GM12875 (cell line): ENCODE measurements at regions not wholly inside any gene's neighbourhood (a gene's known extent, or its start where the extent isn't known, plus 50 kb on each side); places are given as distances from the start of the nearest gene placed in this dataset.

Source experiments
- H3K4me3 ChIP-seq: one replicate; pipeline ENCODE4 v1.5.1; 2011; ENCODE audit warnings: low read depth, low read length, control low read depth
- CTCF ChIP-seq: IDR thresholded peaks from 2 replicates; pipeline ENCODE4 v1.5.1; 2011; ENCODE audit warnings: low read depth, mild to moderate bottlenecking, control low read depth, inconsistent platforms, low read length, moderate library complexity, borderline replicate concordance; ENCODE audit not compliant: insufficient read depth

DNA sequence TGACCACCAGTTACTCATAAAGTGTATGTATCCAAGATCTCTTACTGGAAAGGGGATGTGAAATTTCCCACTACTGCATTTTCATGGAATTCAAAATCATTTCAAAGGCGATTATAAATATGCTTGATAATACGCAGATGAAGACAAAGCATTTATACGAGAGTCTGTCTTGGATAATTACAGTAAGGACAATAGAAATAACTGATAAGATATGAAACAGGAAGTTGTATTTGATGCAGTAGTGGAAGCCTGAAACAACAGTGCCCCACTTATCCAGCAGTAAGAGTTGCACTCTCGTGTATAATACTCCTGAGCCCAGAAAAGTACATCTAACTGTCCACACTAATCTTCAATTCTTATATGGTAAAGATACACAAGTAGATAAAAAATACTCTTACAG is 188.7 kb upstream of the POU5F2 start:
- TF ChIP-seq CTCF, result no peak
- no peak overlapping the region for H3K4me3 ChIP-seq

DNA sequence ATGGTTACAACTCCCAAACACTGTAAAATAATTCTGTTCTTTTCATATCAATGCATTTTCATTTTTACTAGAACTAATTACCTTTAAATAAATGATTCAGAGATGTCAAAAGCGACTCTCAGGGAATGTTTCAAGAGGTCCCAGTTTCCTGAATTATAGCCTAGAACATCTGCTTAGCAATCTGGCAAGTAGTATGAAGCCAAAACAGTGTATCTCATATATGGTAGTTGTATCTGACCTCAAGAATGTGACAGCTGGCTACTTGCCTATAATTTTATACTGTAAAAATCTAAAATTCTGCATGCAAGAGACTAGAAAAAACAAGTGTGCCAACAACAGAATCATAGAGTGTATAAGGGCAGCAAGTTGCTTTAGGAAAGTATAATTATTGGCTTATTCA is 187.7 kb upstream of the POU5F2 start:
- H3K4me3 ChIP-seq, result no peak overlapping the region
- no peak for TF ChIP-seq CTCF

GRCh38 chr5:93926831-93927620 is 185.6 kb upstream of the POU5F2 start:
- no peak for TF ChIP-seq CTCF
- H3K4me3 ChIP-seq, result no peak overlapping the region

- TF ChIP-seq CTCF, result no peak
- H3K4me3 ChIP-seq, result no peak overlapping the region
These were observed 183.9 kb upstream of the POU5F2 start for GRCh38 chr5:93925321-93925720.

GRCh38 chr5:93924628-93925027 is 183.2 kb upstream of the POU5F2 start:
- TF ChIP-seq CTCF, result no peak
- no peak overlapping the region for H3K4me3 ChIP-seq

GRCh38 chr5:93922551-93922950 is 181.2 kb upstream of the POU5F2 start:
- H3K4me3 ChIP-seq, result no peak overlapping the region
- TF ChIP-seq CTCF, result no peak

DNA sequence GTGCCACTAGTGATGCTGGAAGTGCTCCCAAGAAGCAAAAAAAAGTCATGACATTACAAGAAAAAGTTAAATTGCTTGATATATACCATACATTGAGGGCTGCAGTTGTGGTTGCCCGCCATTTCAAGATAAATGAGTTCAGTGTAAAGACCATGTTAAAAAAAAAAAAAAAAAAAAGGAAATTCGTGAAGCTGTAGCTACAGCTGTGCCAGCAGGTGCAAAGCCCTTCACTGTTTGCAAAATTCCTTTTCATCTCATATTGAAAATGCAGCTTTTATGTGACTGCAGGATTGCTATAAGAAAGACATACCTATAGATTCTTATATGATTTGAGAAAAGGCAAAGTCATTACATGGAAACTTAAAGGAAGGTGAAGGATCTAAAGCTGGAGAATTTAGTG is 179.6 kb upstream of the POU5F2 start:
- no peak overlapping the region for H3K4me3 ChIP-seq
- TF ChIP-seq CTCF, result no peak
